SK-N-SH (cell line): ENCODE measurements at regions not wholly inside any gene's neighbourhood (a gene's known extent, or its start where the extent isn't known, plus 50 kb on each side); places are given as distances from the start of the nearest gene placed in this dataset.

Experiments
- GABPA ChIP-seq: IDR thresholded peaks from 2 replicates; pipeline ENCODE4 v1.4.0; 2012; ENCODE audit warnings: low read depth, mild to moderate bottlenecking
- NRF1 ChIP-seq: IDR thresholded peaks from 2 replicates; pipeline ENCODE4 v1.6.1; 2012; ENCODE audit warnings: low read depth, mild to moderate bottlenecking, low read length
- POLR2AphosphoS5 ChIP-seq: IDR thresholded peaks from 2 replicates; pipeline ENCODE4 v1.6.1; 2012; ENCODE audit warnings: low read depth, low read length
- RCOR1 ChIP-seq: fragments of 150-350 bp; IDR thresholded peaks from 2 replicates; pipeline ENCODE4 v1.6.1; 2017; ENCODE audit warnings: antibody characterized with exemption, low read length
- YY1 ChIP-seq: IDR thresholded peaks from 2 replicates; pipeline ENCODE4 v1.4.0; 2012; ENCODE audit warnings: low read depth, mild to moderate bottlenecking
- TF ChIP-seq, protein P1 (sequence below): fragments of 200-600 bp; sonication (generic); IDR thresholded peaks from 2 replicates; pipeline ENCODE4 v1.6.1; 2017; ENCODE audit warnings: antibody characterized with exemption, mild to moderate bottlenecking, moderate library complexity
- TF ChIP-seq, protein P2 (sequence below): fragments of 150-350 bp; IDR thresholded peaks from 2 replicates; pipeline ENCODE4 v1.6.1; 2017; ENCODE audit warnings: antibody characterized with exemption, low read length, low read depth, borderline replicate concordance
- TF ChIP-seq, protein P3 (sequence below): IDR thresholded peaks from 2 replicates; pipeline ENCODE4 v1.6.1; 2012; ENCODE audit warnings: mild to moderate bottlenecking, low read depth, low read length, moderate library complexity

DNA sequence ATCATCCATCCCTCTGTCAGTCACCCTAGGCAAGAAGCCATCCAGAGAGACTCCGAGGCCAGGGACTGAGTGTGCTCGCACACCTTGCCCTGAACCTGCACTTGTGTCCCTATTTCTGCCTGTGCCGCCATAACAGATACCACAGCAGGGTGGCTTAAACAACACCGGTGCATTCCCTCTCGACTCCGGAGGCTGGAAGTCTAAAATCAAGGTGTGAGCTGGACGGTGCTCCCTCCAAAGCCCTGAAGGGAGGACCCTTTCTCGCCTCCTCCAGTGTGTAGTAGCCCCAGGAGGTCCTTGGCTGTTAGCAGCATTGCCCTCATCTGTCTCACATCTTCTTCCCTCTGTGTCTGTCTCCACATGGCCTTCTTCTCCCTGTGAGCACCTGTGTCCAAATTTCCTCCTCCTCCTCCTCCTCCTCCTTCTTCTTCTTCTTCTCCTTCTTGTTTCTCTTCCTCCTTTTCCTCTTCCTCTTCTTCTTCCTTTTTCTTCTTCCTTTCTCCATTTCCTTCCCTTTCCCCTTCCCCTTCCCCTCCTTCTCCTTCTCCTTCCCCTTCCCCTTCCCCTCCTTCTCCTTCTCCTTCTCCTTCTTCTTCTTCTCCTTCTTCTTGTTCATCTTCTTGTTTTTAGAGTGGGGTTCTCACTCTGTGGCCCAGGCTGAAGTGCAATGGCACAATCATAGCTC lies 98.1 kb upstream of the ENPP6 start:
- TF ChIP-seq, protein P1, sequence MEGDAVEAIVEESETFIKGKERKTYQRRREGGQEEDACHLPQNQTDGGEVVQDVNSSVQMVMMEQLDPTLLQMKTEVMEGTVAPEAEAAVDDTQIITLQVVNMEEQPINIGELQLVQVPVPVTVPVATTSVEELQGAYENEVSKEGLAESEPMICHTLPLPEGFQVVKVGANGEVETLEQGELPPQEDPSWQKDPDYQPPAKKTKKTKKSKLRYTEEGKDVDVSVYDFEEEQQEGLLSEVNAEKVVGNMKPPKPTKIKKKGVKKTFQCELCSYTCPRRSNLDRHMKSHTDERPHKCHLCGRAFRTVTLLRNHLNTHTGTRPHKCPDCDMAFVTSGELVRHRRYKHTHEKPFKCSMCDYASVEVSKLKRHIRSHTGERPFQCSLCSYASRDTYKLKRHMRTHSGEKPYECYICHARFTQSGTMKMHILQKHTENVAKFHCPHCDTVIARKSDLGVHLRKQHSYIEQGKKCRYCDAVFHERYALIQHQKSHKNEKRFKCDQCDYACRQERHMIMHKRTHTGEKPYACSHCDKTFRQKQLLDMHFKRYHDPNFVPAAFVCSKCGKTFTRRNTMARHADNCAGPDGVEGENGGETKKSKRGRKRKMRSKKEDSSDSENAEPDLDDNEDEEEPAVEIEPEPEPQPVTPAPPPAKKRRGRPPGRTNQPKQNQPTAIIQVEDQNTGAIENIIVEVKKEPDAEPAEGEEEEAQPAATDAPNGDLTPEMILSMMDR = no peak
- TF ChIP-seq RCOR1 = no peak
- TF ChIP-seq, protein P2, sequence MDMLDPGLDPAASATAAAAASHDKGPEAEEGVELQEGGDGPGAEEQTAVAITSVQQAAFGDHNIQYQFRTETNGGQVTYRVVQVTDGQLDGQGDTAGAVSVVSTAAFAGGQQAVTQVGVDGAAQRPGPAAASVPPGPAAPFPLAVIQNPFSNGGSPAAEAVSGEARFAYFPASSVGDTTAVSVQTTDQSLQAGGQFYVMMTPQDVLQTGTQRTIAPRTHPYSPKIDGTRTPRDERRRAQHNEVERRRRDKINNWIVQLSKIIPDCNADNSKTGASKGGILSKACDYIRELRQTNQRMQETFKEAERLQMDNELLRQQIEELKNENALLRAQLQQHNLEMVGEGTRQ = no peak
- TF ChIP-seq, protein P3, sequence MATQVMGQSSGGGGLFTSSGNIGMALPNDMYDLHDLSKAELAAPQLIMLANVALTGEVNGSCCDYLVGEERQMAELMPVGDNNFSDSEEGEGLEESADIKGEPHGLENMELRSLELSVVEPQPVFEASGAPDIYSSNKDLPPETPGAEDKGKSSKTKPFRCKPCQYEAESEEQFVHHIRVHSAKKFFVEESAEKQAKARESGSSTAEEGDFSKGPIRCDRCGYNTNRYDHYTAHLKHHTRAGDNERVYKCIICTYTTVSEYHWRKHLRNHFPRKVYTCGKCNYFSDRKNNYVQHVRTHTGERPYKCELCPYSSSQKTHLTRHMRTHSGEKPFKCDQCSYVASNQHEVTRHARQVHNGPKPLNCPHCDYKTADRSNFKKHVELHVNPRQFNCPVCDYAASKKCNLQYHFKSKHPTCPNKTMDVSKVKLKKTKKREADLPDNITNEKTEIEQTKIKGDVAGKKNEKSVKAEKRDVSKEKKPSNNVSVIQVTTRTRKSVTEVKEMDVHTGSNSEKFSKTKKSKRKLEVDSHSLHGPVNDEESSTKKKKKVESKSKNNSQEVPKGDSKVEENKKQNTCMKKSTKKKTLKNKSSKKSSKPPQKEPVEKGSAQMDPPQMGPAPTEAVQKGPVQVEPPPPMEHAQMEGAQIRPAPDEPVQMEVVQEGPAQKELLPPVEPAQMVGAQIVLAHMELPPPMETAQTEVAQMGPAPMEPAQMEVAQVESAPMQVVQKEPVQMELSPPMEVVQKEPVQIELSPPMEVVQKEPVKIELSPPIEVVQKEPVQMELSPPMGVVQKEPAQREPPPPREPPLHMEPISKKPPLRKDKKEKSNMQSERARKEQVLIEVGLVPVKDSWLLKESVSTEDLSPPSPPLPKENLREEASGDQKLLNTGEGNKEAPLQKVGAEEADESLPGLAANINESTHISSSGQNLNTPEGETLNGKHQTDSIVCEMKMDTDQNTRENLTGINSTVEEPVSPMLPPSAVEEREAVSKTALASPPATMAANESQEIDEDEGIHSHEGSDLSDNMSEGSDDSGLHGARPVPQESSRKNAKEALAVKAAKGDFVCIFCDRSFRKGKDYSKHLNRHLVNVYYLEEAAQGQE = no peak
- TF ChIP-seq NRF1 = no peak
- no peak for TF ChIP-seq POLR2AphosphoS5
- no peak for TF ChIP-seq GABPA
- TF ChIP-seq YY1 = no peak
